HepG2 (cell line): ENCODE measurements at regions not wholly inside any gene's neighbourhood (a gene's known extent, or its start where the extent isn't known, plus 50 kb on each side); places are given as distances from the start of the nearest gene placed in this dataset.

Experiments used
- ASH2L ChIP-seq: fragments of 300-600, 200-600 bp; sonication (generic); IDR thresholded peaks from 2 replicates; pipeline ENCODE4 v1.7.0; 2017; ENCODE audit warnings: low read depth, mild to moderate bottlenecking, moderate library complexity, mixed read lengths, low read length; ENCODE audit not compliant: insufficient read length
- EZH2 ChIP-seq: conservative IDR thresholded peaks from 2 replicates; pipeline ENCODE4 v1.6.1; 2012; ENCODE audit warnings: mild to moderate bottlenecking, low read depth, low read length, moderate library complexity
- LCORL ChIP-seq, 2 experiments: fragments of 450-650 bp in 1 of 2; sonication (generic) in 1 of 2; formaldehyde crosslinking in 1 of 2; IDR thresholded peaks; 2 replicates each; pipeline versions ENCODE4 v1.5.0 to v1.6.1; 2017 to 2020; ENCODE audit warnings: antibody characterized with exemption in 1 of 2, missing genetic modification reagents in 1 of 2
- MTA3 ChIP-seq: sonication (generic); formaldehyde crosslinking; IDR thresholded peaks from 2 replicates; pipeline ENCODE4 v1.4.0; 2020; ENCODE audit warnings: missing genetic modification reagents
- NONO ChIP-seq, 2 experiments: fragments of 450-650 bp in 1 of 2; sonication (generic) in 1 of 2; formaldehyde crosslinking in 1 of 2; IDR thresholded peaks in 1 of 2; conservative IDR thresholded peaks in 1 of 2; 2 replicates each; pipeline versions ENCODE4 v1.6.1 to v1.8.0; 2017 to 2022; ENCODE audit warnings: mild to moderate bottlenecking in 1 of 2, missing genetic modification reagents in 1 of 2, moderate library complexity in 1 of 2
- POLR2AphosphoS5 ChIP-seq: IDR thresholded peaks from 2 replicates; pipeline ENCODE4 v1.6.1; 2012; ENCODE audit warnings: low read depth, low read length
- RBAK ChIP-seq: sonication (generic); formaldehyde crosslinking; IDR thresholded peaks from 2 replicates; pipeline ENCODE4 v1.5.1; 2020; ENCODE audit warnings: mild to moderate bottlenecking, missing genetic modification reagents
- SIN3B ChIP-seq: fragments of 150-350 bp; IDR thresholded peaks from 2 replicates; pipeline ENCODE4 v1.6.1; 2014; ENCODE audit warnings: low read length
- ZBTB33 ChIP-seq: sonication (generic); formaldehyde crosslinking; IDR thresholded peaks from 2 replicates; pipeline ENCODE4 v1.4.0; 2020; ENCODE audit warnings: missing genetic modification reagents
- ZSCAN22 ChIP-seq: sonication (generic); formaldehyde crosslinking; IDR thresholded peaks from 2 replicates; pipeline ENCODE4 v1.4.0; 2020; ENCODE audit warnings: mild to moderate bottlenecking, missing genetic modification reagents

GRCh38 chr7:46953008-46953407 lies 628.9 kb downstream of the TNS3 start:
- no peak for TF ChIP-seq ASH2L
- no peak for TF ChIP-seq MTA3 (CRISPR knock-in tag)
- no peak for TF ChIP-seq LCORL (IDR thresholded peaks at IDR 0.05)
- TF ChIP-seq LCORL (CRISPR knock-in tag; IDR thresholded peaks at IDR 0.05): no peak
- TF ChIP-seq RBAK (CRISPR knock-in tag): no peak
- no peak for TF ChIP-seq NONO (IDR thresholded peaks at IDR 0.05)
- no peak for TF ChIP-seq NONO (CRISPR knock-in tag; conservative IDR thresholded peaks at IDR 0.05)
- no peak for TF ChIP-seq EZH2
- no peak for TF ChIP-seq POLR2AphosphoS5
- TF ChIP-seq ZBTB33 (CRISPR knock-in tag): no peak
- TF ChIP-seq SIN3B: no peak
- no peak for TF ChIP-seq ZSCAN22 (CRISPR knock-in tag)
